Choroid plexus epithelial cell (primary cell): ENCODE measurements at regions not wholly inside any gene's neighbourhood (a gene's known extent, or its start where the extent isn't known, plus 50 kb on each side); places are given as distances from the start of the nearest gene placed in this dataset.

ENCODE experiments used
- DNase-seq: peaks from one replicate; pipeline ENCODE4 v3.0.0-alpha.2; 2010; ENCODE audit warnings: low read depth
- H3K4me3 ChIP-seq: 2 replicates; pipeline ENCODE4 v1.5.1; 2011; ENCODE audit warnings: low read depth, mild to moderate bottlenecking, control low read depth, low read length, moderate library complexity
- CTCF ChIP-seq: conservative IDR thresholded peaks from 2 replicates; pipeline ENCODE4 v1.5.1; 2011; ENCODE audit warnings: low read depth, mild to moderate bottlenecking, control low read depth, inconsistent platforms, low read length, moderate library complexity

GRCh38 chr16:35173295-35173694, 1713.9 kb downstream of the TP53TG3F start:
- no peak for TF ChIP-seq CTCF
- DNase-seq = no peak
- H3K4me3 ChIP-seq = no peak overlapping the region

GRCh38 chr16:35174016-35174415, 1714.6 kb downstream of the TP53TG3F start:
- no peak for DNase-seq
- H3K4me3 ChIP-seq = no peak overlapping the region
- TF ChIP-seq CTCF = no peak

- no peak overlapping the region for H3K4me3 ChIP-seq
- no peak for DNase-seq
- TF ChIP-seq CTCF = no peak
Measured at GRCh38 chr16:35176449-35176848, 1717.0 kb downstream of the TP53TG3F start.

GRCh38 chr16:35177851-35178250, 1718.4 kb downstream of the TP53TG3F start:
- no peak for TF ChIP-seq CTCF
- H3K4me3 ChIP-seq = no peak overlapping the region
- DNase-seq = no peak

GRCh38 chr16:35180970-35181369, 1721.6 kb downstream of the TP53TG3F start:
- no peak for TF ChIP-seq CTCF
- DNase-seq = no peak
- no peak overlapping the region for H3K4me3 ChIP-seq

GRCh38 chr16:35181422-35182030, 1722.1 kb downstream of the TP53TG3F start:
- H3K4me3 ChIP-seq = no peak overlapping the region

More at GRCh38 chr16:35181422-35182030, 1722.1 kb downstream of the TP53TG3F start:
- no peak for TF ChIP-seq CTCF
- DNase-seq = no peak
